ENCODE measurements at regions not wholly inside any gene's neighbourhood (a gene's known extent, or its start where the extent isn't known, plus 50 kb on each side); places are given as distances from the start of the nearest gene placed in this dataset.

DNA sequence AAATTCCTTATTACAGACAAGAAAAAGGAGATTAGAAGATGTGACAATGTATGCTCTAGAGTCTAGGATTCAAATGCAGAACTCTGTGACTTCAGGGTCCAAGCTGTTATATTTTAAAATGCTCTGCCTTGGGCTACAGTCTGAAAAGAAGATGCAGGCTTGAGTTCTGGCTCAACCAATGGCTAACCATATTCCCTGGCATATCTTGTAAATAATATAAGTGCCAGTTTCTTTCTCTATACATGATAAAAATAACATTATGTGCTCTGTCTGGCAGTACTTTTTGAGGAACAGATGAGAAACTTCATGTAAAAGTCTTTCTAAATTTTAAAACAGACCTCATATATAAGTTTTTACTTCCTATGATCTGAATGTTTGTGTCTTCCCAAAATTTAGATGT lies 926.5 kb upstream of the CDH6 start:
- TF ChIP-seq, protein P1, sequence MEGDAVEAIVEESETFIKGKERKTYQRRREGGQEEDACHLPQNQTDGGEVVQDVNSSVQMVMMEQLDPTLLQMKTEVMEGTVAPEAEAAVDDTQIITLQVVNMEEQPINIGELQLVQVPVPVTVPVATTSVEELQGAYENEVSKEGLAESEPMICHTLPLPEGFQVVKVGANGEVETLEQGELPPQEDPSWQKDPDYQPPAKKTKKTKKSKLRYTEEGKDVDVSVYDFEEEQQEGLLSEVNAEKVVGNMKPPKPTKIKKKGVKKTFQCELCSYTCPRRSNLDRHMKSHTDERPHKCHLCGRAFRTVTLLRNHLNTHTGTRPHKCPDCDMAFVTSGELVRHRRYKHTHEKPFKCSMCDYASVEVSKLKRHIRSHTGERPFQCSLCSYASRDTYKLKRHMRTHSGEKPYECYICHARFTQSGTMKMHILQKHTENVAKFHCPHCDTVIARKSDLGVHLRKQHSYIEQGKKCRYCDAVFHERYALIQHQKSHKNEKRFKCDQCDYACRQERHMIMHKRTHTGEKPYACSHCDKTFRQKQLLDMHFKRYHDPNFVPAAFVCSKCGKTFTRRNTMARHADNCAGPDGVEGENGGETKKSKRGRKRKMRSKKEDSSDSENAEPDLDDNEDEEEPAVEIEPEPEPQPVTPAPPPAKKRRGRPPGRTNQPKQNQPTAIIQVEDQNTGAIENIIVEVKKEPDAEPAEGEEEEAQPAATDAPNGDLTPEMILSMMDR (conservative IDR thresholded peaks at IDR 0.05; ENCODE audit: low read length), result no peak
- no peak for TF ChIP-seq EZH2phosphoT487 (IDR thresholded peaks at IDR 0.05; ENCODE audit: borderline replicate concordance, low read depth, low read length)

Data from OCI-LY7 (cell line).